B cell (primary cell): ENCODE measurements at regions not wholly inside any gene's neighbourhood (a gene's known extent, or its start where the extent isn't known, plus 50 kb on each side); places are given as distances from the start of the nearest gene placed in this dataset.

Experiments
- CTCF ChIP-seq: fragments of 200-600 bp; IDR thresholded peaks from one replicate; pipeline ENCODE4 v1.8.0; 2022; ENCODE audit warnings: antibody characterized with exemption, mild to moderate bottlenecking
- EZH2 ChIP-seq: IDR thresholded peaks from 2 replicates; pipeline ENCODE4 v1.6.1; 2012; ENCODE audit warnings: borderline replicate concordance, low read depth, mild to moderate bottlenecking, moderate library complexity, low read length; ENCODE audit not compliant: insufficient read depth, poor library complexity, severe bottlenecking

GRCh38 chr4:116183241-116183640, 902.1 kb downstream of the TRAM1L1 start:
- TF ChIP-seq CTCF: no peak
- TF ChIP-seq EZH2: no peak
